HG03095 (cell line): ENCODE measurements at regions not wholly inside any gene's neighbourhood (a gene's known extent, or its start where the extent isn't known, plus 50 kb on each side); places are given as distances from the start of the nearest gene placed in this dataset.

Experiments used
- ATAC-seq: cut with Tn5 transposase; IDR thresholded peaks from one replicate; pipeline ENCODE4 v1.9.1; 2021; ENCODE audit warnings: moderate library complexity; ENCODE audit not compliant: unreplicated experiment

- ATAC-seq, result no peak
Observed at GRCh38 chr20:40769677-40770285, 80.7 kb upstream of the MAFB start.

GRCh38 chr20:40770564-40771307, 81.7 kb upstream of the MAFB start:
- no peak for ATAC-seq

GRCh38 chr20:40771308-40771610, 82.2 kb upstream of the MAFB start:
- no peak for ATAC-seq

GRCh38 chr20:40771848-40772511, 82.9 kb upstream of the MAFB start:
- no peak for ATAC-seq

- ATAC-seq, result no peak
Observed at GRCh38 chr20:40773376-40773775, 84.3 kb upstream of the MAFB start.

- no peak for ATAC-seq
Observed at GRCh38 chr20:40774252-40774651, 85.2 kb upstream of the MAFB start.

- ATAC-seq, result no peak
Observed at GRCh38 chr20:40775561-40776146, 86.6 kb upstream of the MAFB start.

GRCh38 chr20:40776466-40777457, 87.7 kb upstream of the MAFB start:
- no peak for ATAC-seq

GRCh38 chr20:40777653-40778052, 88.6 kb upstream of the MAFB start:
- no peak for ATAC-seq

GRCh38 chr20:40778894-40779496, 90.0 kb upstream of the MAFB start:
- no peak for ATAC-seq

- no peak for ATAC-seq
Observed at GRCh38 chr20:40781327-40782042, 92.4 kb upstream of the MAFB start.

- ATAC-seq, result no peak
Observed at GRCh38 chr20:40782043-40782368, 93.0 kb upstream of the MAFB start.

- no peak for ATAC-seq
Observed at GRCh38 chr20:40785346-40785745, 96.3 kb upstream of the MAFB start.

- ATAC-seq, result no peak
Observed at GRCh38 chr20:40786336-40786735, 97.3 kb upstream of the MAFB start.

- no peak for ATAC-seq
Observed at GRCh38 chr20:40787941-40788340, 98.9 kb upstream of the MAFB start.

GRCh38 chr20:40797425-40797824, 108.4 kb upstream of the MAFB start:
- ATAC-seq, result no peak

GRCh38 chr20:40798066-40798465, 109.0 kb upstream of the MAFB start:
- ATAC-seq, result no peak

GRCh38 chr20:40802886-40803285, 113.8 kb upstream of the MAFB start:
- no peak for ATAC-seq

GRCh38 chr20:40803381-40803780, 114.3 kb upstream of the MAFB start:
- no peak for ATAC-seq

GRCh38 chr20:40805592-40805991, 116.6 kb upstream of the MAFB start:
- ATAC-seq, result no peak
